Stimulated activated CD4-positive, alpha-beta T cell treated with anti-CD3 and anti-CD28 coated beads, Interleukin-12 subunit alpha, Interleukin-12 subunit beta, amount 100 ng/mL, for 4 hours (primary cell): ENCODE measurements at regions not wholly inside any gene's neighbourhood (a gene's known extent, or its start where the extent isn't known, plus 50 kb on each side); places are given as distances from the start of the nearest gene placed in this dataset.
"Not testable (repeated sequence)": the region's sequence is repeated elsewhere in the genome, so short reads cannot be mapped to it uniquely, and the experiment has no call there.

Experiments
- DNase-seq: peaks from one replicate; pipeline ENCODE4 v3.0.0-alpha.2; 2020

GRCh38 chr2:234719116-234719716 is 222.3 kb upstream of the ARL4C start:
- no peak for DNase-seq

DNA sequence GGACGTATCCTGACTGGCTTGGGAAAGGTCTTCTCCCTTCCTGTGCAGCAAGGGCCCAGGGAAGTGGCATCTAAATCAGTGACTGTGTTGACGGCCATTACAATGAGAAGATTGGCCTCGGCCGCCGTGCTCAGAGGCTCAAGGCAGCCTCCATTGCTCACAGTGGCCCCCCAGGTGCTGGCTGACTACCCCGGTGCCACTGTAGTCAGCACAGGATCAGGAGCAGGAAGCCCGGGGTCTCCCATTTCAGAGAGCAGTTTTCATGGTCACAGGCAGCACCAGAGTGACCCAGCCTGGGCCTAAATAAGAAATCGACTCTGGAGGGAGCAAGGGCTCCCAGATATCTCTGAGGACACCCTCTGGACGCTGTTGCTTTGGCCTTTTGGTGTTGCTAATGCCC is 219.4 kb upstream of the ARL4C start:
- no peak for DNase-seq

- no peak for DNase-seq
Observed at GRCh38 chr2:234715671-234716250, 218.9 kb upstream of the ARL4C start.

GRCh38 chr2:234714711-234715110 is 217.8 kb upstream of the ARL4C start:
- DNase-seq = no peak

- no peak for DNase-seq
Observed at GRCh38 chr2:234712421-234712935, 215.6 kb upstream of the ARL4C start.

- DNase-seq = no peak
Observed at GRCh38 chr2:234711308-234711707, 214.4 kb upstream of the ARL4C start.

- no peak for DNase-seq
Observed at GRCh38 chr2:234710587-234710986, 213.7 kb upstream of the ARL4C start.

DNA sequence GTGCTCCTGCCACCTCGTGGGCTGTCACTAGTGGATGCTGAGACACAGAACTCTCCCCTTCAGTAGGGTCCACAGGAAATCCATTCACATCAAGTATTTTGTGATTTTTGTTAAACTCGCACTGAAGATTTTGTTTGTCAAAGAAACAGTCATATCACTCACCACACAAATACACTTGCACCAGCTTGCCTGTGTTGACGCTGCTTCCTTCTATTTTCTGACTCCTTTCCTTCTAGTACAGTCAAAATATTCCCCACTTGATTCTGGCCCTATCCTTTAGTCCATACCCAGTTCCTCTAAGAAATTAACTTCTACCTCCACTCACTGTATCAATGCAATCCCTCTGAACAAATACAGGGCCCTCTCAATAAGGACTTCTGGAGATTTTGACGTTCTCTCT is 213.2 kb upstream of the ARL4C start:
- DNase-seq = no peak

DNA sequence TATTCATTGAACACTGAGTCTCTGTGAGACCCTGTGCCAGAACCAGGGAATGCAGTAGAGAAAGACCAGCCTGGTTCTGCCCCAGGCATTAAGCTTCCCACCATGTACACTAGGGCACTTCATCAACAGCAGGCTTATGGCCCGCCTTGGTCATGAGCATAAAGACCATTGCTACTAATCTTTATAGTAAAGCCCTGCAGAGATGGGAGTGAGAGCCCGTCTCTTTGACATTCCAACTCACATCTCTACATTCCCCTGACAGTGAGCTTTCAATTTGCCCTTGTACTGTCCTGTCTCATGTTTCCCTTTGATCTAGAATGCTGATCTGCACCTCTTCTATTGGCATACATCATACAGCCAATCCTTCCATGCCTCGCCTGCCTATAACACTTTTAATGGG is 211.8 kb upstream of the ARL4C start:
- DNase-seq = no peak

DNA sequence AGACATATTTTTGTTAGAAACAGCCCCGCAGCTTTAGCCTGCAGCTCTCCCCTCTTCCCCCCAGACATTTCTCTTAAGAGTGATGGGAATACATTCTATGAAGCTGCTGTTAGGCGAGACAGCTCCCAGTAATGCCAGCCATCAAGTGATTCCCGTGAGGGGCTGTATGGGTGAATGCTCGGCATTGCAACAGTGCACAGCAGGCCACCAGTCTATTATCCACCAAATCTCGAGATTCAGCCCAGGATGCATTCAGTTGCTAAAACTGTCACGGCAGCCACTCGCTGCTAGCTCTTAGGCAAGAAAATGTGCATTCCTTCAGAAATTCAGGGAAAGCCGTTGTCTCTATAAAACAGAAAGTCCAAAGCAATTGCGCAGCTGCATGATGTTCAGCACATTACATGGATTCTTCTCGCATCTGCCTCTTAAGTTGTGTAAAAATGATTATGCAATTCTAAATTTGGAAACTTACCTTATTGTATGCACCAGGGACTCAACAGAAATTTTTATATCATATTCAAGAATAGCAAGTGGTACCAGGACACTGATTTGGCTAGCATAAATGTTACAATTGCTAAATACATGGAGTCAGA is 211.3 kb upstream of the ARL4C start:
- no peak for DNase-seq

GRCh38 chr2:234706086-234706485 is 209.2 kb upstream of the ARL4C start:
- DNase-seq = no peak

- DNase-seq = no peak
Observed at GRCh38 chr2:234705108-234705507, 208.2 kb upstream of the ARL4C start.

DNA sequence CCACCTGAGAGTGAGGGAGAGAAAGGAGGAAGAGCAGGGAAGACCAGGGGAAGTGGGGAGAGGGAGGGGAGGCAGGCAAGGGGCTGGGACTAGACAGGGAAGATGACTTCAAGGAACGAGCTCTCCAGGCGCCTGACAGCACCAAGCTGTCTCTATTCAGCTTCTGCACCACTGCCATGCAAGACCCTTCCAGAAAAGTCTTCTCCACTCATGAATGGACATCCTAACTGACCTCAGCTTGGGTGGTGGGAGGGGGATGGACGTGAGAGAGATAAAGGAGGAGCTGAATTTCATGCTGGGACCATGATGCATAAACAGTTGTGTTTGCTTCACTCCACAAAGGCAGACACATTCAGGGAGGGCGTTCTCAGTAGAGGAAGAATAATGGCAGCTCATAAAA is 206.4 kb upstream of the ARL4C start:
- no peak for DNase-seq

DNA sequence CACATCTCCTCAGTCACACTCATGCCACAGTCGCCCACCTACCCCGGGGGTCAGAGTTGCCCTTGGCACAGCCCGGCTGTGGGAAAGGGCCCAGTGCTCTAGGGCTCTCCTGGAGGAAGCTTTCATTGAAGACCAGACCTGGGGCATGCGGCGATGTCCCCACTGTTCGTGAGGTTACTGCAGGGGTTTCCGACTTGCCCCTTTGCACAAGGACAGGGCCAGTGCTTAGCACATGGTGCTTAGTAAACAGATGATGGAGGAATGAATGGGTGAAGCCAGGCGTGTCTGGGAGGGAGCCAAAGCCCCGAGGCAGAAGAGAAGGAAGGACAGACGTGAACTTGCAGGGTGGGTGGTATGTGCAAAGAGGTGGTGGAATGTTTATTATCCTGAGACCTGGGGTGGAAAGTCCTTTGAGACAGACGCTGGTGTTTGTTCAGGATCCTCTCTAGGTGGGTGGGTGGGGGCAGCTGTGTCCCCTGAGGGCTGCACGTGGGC is 205.9 kb upstream of the ARL4C start:
- DNase-seq = no peak

DNA sequence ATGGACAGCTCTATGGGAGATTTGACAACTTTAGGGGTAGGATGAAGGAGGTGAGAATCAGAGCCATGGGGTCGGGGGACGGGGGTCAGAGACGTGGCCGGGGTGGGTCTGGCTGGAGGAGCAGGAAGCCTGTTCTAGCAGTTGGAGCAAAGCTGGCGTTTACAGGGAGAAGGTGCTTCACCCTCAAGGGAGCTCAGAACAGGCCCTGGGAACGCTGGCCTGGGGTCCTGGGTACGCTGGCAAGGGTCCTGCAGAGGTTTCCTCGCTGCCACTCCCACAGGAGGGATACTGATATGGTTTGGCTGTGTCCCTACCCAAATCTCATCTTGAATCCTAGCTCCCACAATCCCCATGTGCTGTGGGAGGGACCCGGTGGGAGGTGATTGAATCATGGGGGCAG is 205.0 kb upstream of the ARL4C start:
- DNase-seq = no peak

DNA sequence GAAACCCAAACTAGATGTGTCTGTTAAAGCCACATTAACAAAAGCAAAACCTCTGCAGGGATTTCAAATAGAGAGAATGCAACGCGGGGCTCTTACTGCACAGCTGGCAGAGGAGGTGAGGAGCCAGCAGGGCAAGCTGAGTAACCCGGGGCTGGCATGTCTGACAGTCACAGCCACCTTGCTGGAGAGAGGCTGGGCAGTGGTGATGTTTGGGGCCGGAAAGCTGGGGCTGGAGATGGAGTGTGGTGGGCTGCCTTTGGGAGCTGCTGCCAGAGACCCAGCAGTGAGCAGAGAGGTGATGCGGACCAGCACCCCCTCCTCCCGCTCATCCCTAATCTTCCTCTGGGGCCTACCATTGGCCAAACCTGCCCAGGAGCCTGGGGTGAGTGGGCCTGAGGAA is 204.5 kb upstream of the ARL4C start:
- DNase-seq = no peak

GRCh38 chr2:234699456-234699855 is 202.6 kb upstream of the ARL4C start:
- DNase-seq = no peak

DNA sequence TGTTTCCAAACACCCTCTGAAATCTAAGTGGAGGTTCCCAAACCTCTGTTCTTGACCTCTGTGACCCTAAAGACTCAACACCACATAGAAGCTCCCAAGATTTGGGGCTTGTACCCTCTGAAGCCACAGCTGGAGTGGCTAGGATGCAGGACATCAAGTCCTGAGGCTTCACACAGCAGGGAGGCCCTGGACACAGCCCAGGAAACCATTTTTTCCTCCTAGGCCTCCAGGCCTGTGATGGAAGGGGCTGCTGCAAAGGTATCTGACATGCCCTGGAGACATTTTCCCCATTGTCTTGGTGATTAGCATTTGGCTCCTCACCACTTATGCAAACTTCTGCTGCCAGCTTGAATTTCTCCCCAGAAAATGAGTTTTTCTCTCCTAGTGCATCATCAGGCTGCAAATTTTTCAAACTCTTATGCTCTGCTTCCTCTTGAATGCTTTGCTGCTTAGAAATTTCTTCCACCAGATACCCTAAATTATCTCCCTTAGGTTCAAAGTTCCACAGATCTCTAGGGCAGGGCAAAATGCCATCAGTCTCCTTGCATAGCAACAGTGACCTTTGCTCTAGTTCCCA is 200.5 kb upstream of the ARL4C start:
- DNase-seq = not testable (repeated sequence)

- no peak for DNase-seq
Observed at GRCh38 chr2:234695981-234696380, 199.1 kb upstream of the ARL4C start.

DNA sequence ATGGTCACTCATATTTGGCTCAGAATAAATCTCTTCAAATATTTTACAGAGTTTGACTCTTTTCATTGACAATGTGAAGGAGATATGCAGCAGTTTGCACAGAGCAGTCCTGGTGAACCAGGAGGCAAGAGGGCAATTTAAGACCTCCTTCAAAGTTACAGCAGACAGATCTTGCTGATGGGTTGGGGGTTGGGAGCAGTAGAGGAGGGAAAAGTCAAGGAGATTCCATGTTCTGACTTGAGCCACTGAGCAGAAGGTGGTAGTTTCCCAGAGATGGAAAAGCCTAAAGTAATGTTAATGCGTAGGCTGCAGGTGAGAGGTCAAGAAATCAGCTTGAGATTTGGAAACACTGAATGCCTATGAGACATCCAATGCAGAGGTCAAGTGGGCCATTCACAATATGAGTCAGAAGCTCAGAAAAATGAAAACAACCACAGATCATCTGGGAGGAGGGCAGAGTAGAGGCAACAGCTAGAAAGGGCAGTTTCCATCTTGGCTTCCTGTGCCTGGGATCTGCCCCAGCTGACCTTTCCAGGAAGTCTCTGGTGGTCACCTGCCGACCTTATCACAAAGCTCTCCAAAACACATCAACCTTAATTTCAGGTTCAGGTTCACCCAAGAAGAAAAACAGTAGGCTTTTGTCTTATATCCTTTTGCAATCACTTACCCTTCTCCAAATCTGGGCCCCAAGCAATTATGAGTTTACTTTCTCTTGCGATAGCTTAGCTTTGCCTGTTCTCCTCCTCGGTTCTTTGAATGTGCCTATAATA is 197.5 kb upstream of the ARL4C start:
- no peak for DNase-seq

DNA sequence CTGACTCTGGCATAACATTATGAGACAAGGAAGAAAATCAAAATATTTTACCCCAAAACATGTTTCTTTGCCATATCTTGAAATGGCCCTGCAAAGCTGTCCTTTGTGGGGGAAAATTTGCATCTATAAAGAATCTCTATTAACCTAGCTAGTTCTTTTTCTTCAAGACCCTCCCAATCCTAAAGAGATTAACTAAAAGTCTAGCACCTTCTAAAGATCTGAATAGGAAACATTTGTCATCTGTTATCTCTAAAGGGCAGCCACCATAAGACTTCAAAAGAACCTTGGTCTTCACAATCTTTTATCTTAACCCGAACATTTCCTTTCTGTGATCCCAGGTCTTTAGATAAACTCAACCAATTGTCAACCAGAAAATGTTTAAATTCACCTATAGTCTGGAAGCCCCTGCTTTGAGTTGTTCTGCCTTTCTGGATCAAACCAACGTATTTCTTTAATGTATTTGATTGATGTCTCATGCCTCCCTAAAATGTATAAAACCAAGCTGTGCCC is 196.9 kb upstream of the ARL4C start:
- not testable (repeated sequence) for DNase-seq

GRCh38 chr2:234693191-234693590 is 196.3 kb upstream of the ARL4C start:
- not testable (repeated sequence) for DNase-seq
